CD4-positive, alpha-beta T cell (primary cell): ENCODE measurements at regions not wholly inside any gene's neighbourhood (a gene's known extent, or its start where the extent isn't known, plus 50 kb on each side); places are given as distances from the start of the nearest gene placed in this dataset.

Source experiments
- ATAC-seq: fragments of 200-7000 bp; cut with Tn5 transposase; one replicate; pipeline ENCODE4 v1.10.0; 2022; ENCODE audit warnings: mild to moderate bottlenecking; ENCODE audit not compliant: poor library complexity
- CTCF ChIA-PET: fragments of 350-600 bp; sonication (Branson Sonifier 250); formaldehyde crosslinking; loops from one replicate; lab custom pipeline; 2021; ENCODE audit warnings: antibody characterized with exemption, inconsistent platforms; lab: Charles Lee
- POLR2A ChIA-PET: fragments of 350-600 bp; sonication (Branson Sonifier 250); formaldehyde crosslinking; loops from one replicate; lab custom pipeline; 2021; ENCODE audit warnings: antibody characterized with exemption, inconsistent platforms; lab: Charles Lee
- DNase-seq, 14 experiments: peaks; one replicate each; pipeline ENCODE4 v3.0.0-alpha.2; 2013 to 2020; ENCODE audit warnings: mixed read lengths in 2 of 14
- H3K27ac ChIP-seq, 2 donors: one replicate each; pipeline versions ENCODE4 v1.5.1 to v1.7.0; 2013; ENCODE audit warnings: low read length in 2 of 2, low read depth in 1 of 2, mild to moderate bottlenecking in 1 of 2
- H3K27me3 ChIP-seq, 2 experiments: 1 replicate in 1 of 2; 2 replicates in 1 of 2; pipeline versions ENCODE4 v1.6.1 to v1.7.0; 2013; ENCODE audit warnings: low read length in 2 of 2, control low read depth in 1 of 2, mild to moderate bottlenecking in 1 of 2, moderate library complexity in 1 of 2; ENCODE audit not compliant: insufficient read depth in 2 of 2, control insufficient read depth in 1 of 2
- H3K36me3 ChIP-seq: one replicate; pipeline ENCODE4 v1.6.1; 2013; ENCODE audit warnings: low read length, control low read depth; ENCODE audit not compliant: insufficient read depth
- H3K4me1 ChIP-seq: one replicate; pipeline ENCODE4 v1.6.1; 2013; ENCODE audit warnings: low read length, control low read depth; ENCODE audit not compliant: insufficient read depth
- H3K4me3 ChIP-seq: one replicate; pipeline ENCODE4 v1.5.1; 2013; ENCODE audit warnings: mild to moderate bottlenecking, low read length, moderate library complexity
- H3K9me3 ChIP-seq, 2 experiments: 1 replicate in 1 of 2; 2 replicates in 1 of 2; pipeline versions ENCODE4 v1.6.1 to v1.7.0; 2013; ENCODE audit warnings: low read length in 2 of 2, mild to moderate bottlenecking in 2 of 2, control low read depth in 1 of 2, moderate library complexity in 1 of 2; ENCODE audit not compliant: control insufficient read depth in 1 of 2, insufficient read depth in 1 of 2
- H3K27ac Mint-ChIP-seq: one replicate; pipeline ENCODE4 v1.8.0; 2020; ENCODE audit warnings: mixed read lengths
- H3K27me3 Mint-ChIP-seq: one replicate; pipeline ENCODE4 v1.8.0; 2021; ENCODE audit warnings: mixed read lengths
- H3K36me3 Mint-ChIP-seq: one replicate; pipeline ENCODE4 v1.8.0; 2021; ENCODE audit warnings: low read depth, mixed read lengths
- H3K4me1 Mint-ChIP-seq: one replicate; pipeline ENCODE4 v1.8.0; 2021; ENCODE audit warnings: low read depth, mixed read lengths
- H3K4me3 Mint-ChIP-seq: one replicate; pipeline ENCODE4 v1.8.0; 2020; ENCODE audit warnings: mild to moderate bottlenecking, mixed read lengths
- H3K9me3 Mint-ChIP-seq: one replicate; pipeline ENCODE4 v1.8.0; 2020; ENCODE audit warnings: mixed read lengths
- CTCF ChIP-seq: fragments of 200-600 bp; IDR thresholded peaks from one replicate; pipeline ENCODE4 v1.8.0; 2022; ENCODE audit warnings: antibody characterized with exemption, mild to moderate bottlenecking
- intact Hi-C, 2 experiments: fragments of 100-400 bp; cut with DNase I in 1 of 2; cut with micrococcal nuclease in 1 of 2; formaldehyde crosslinking; loops; one replicate each; pipeline versions ENCODE4 v1.15.1 to v1.9.0; 2023 to 2025; cut with DNase I, micrococcal nuclease

- Mint-ChIP-seq H3K27ac (no peak overlapping the region), H3K27me3 (peaks cover 4% of the 10 kb centered on the region), H3K36me3 (no peaks in the 10 kb centered on the region), H3K4me3 (no peak overlapping the region), H3K9me3 (peaks cover 6% of the 10 kb centered on the region), H3K4me1 (no peaks in the 10 kb centered on the region)
- H3K4me1 ChIP-seq, result no peaks in the 10 kb centered on the region
- no peaks in the 10 kb centered on the region for H3K36me3 ChIP-seq
- ATAC-seq (no peak), DNase-seq (no peak)
- CTCF ChIA-PET, result no interaction called here
- peaks cover 0 to 2% of the 10 kb centered on the region in 2 experiments for H3K27me3 ChIP-seq
- no peak overlapping the region for H3K4me3 ChIP-seq
- peaks cover 11 to 16% of the 10 kb centered on the region in 2 experiments for H3K9me3 ChIP-seq
- no peak for TF ChIP-seq CTCF
- intact Hi-C loops, result no loop called here
- POLR2A ChIA-PET, result no interaction called here
- no peak overlapping the region for H3K27ac ChIP-seq
Measured at GRCh38 chr14:32265584-32265983, 62.5 kb upstream of the RNU6-8 start.

- no peaks in the 10 kb centered on the region for H3K4me1 Mint-ChIP-seq
- peaks cover 27% of the 10 kb centered on the region for H3K27me3 Mint-ChIP-seq
- Histone ChIP-seq H3K36me3 (no peaks in the 10 kb centered on the region), H3K4me3 (no peak overlapping the region), H3K9me3 (peaks cover 0 to 5% of the 10 kb centered on the region in 2 experiments), H3K27ac (no peak overlapping the region), H3K27me3 (no peaks in the 10 kb centered on the region), H3K4me1 (no peaks in the 10 kb centered on the region)
- no peak for ATAC-seq
- no peak for TF ChIP-seq CTCF
- no peak overlapping the region for H3K27ac Mint-ChIP-seq
- ChIA-PET CTCF (no interaction called here), POLR2A (no interaction called here)
- H3K36me3 Mint-ChIP-seq, result no peaks in the 10 kb centered on the region
- no peak for DNase-seq
- intact Hi-C loops, result no loop called here
- H3K9me3 Mint-ChIP-seq, result peaks cover 6% of the 10 kb centered on the region
- no peak overlapping the region for H3K4me3 Mint-ChIP-seq
Measured at GRCh38 chr14:32277998-32278397, 51.1 kb upstream of the AKAP6 start.
